Neural progenitor cell (in vitro differentiated cells): ENCODE measurements at regions not wholly inside any gene's neighbourhood (a gene's known extent, or its start where the extent isn't known, plus 50 kb on each side); places are given as distances from the start of the nearest gene placed in this dataset.
"Not testable (repeated sequence)": the region's sequence is repeated elsewhere in the genome, so short reads cannot be mapped to it uniquely, and the experiment has no call there.

Source experiments
- DNase-seq: peaks from one replicate; pipeline ENCODE4 v3.0.0-alpha.2; 2016; ENCODE audit warnings: low spot score
- H2AFZ ChIP-seq: fragments of 200-600 bp; sonication (generic); replicated peaks from 2 replicates; pipeline ENCODE4 v1.6.1; 2016; ENCODE audit warnings: antibody characterized with exemption
- H3F3A ChIP-seq: fragments of 200-600 bp; sonication (generic); 2 replicates; pipeline ENCODE4 v1.6.1; 2016; ENCODE audit warnings: antibody characterized with exemption, low read depth
- H3K27ac ChIP-seq: fragments of 200-600 bp; sonication (generic); 2 replicates; pipeline ENCODE4 v1.5.1; 2016; ENCODE audit warnings: mild to moderate bottlenecking
- H3K27me3 ChIP-seq: fragments of 200-600 bp; sonication (generic); 2 replicates; pipeline ENCODE4 v1.6.1; 2016; ENCODE audit warnings: mild to moderate bottlenecking, moderate library complexity
- H3K36me3 ChIP-seq: fragments of 200-600 bp; sonication (generic); 2 replicates; pipeline ENCODE4 v1.5.1; 2016
- H3K4me1 ChIP-seq: fragments of 200-600 bp; sonication (generic); 2 replicates; pipeline ENCODE4 v1.6.1; 2016; ENCODE audit warnings: mixed run types
- H3K4me2 ChIP-seq: fragments of 200-600 bp; sonication (generic); 2 replicates; pipeline ENCODE4 v1.6.1; 2016
- H3K4me3 ChIP-seq: fragments of 200-600 bp; sonication (generic); 2 replicates; pipeline ENCODE4 v1.5.1; 2016
- H3K79me2 ChIP-seq: fragments of 200-600 bp; sonication (generic); 2 replicates; pipeline ENCODE4 v1.6.1; 2016; ENCODE audit warnings: low read depth
- H3K9ac ChIP-seq: fragments of 200-600 bp; sonication (generic); 2 replicates; pipeline ENCODE4 v1.6.1; 2016
- H3K9me3 ChIP-seq: fragments of 200-600 bp; sonication (generic); 2 replicates; pipeline ENCODE4 v1.5.1; 2016; ENCODE audit warnings: low read depth
- H4K20me1 ChIP-seq: fragments of 200-600 bp; sonication (generic); 2 replicates; pipeline ENCODE4 v1.6.1; 2016; ENCODE audit warnings: low read depth
- H3K27ac Mint-ChIP-seq: 3 replicates; pipeline ENCODE4 v1.8.0; 2021; ENCODE audit warnings: mixed read lengths
- H3K27me3 Mint-ChIP-seq: 2 replicates; pipeline ENCODE4 v1.8.0; 2022; ENCODE audit warnings: low read depth, mild to moderate bottlenecking, inconsistent platforms, moderate library complexity, mixed read lengths; ENCODE audit not compliant: insufficient read depth
- H3K36me3 Mint-ChIP-seq: 3 replicates; pipeline ENCODE4 v1.8.0; 2021; ENCODE audit warnings: mixed read lengths
- H3K4me1 Mint-ChIP-seq: 3 replicates; pipeline ENCODE4 v1.8.0; 2021; ENCODE audit warnings: mixed read lengths
- H3K4me3 Mint-ChIP-seq: 3 replicates; pipeline ENCODE4 v1.8.0; 2021; ENCODE audit warnings: mild to moderate bottlenecking, moderate library complexity, mixed read lengths
- H3K9me3 Mint-ChIP-seq: 3 replicates; pipeline ENCODE4 v1.8.0; 2020; ENCODE audit warnings: mixed read lengths
- CTCF ChIP-seq: fragments of 200-600 bp; sonication (generic); IDR thresholded peaks from 2 replicates; pipeline ENCODE4 v1.5.1; 2017; ENCODE audit warnings: antibody characterized with exemption, mild to moderate bottlenecking
- EZH2 ChIP-seq: fragments of 200-600 bp; sonication (generic); IDR thresholded peaks from 2 replicates; pipeline ENCODE4 v1.6.1; 2017; ENCODE audit warnings: antibody characterized with exemption, mild to moderate bottlenecking, moderate library complexity
- EZH2phosphoT487 ChIP-seq: fragments of 200-600 bp; sonication (generic); IDR thresholded peaks from 2 replicates; pipeline ENCODE4 v1.6.1; 2017; ENCODE audit warnings: antibody characterized with exemption

- Mint-ChIP-seq H3K27me3 (peaks cover 42% of the 10 kb centered on the region), H3K4me1 (peaks cover 14% of the 10 kb centered on the region)
Observed at GRCh38 chr17:49898366-49899190, 50.7 kb upstream of the TAC4 start.

GRCh38 chr17:49899191-49899485 is 51.3 kb upstream of the TAC4 start:
- Histone ChIP-seq H3K27me3 (peaks cover 60% of the 10 kb centered on the region), H3K36me3 (no peaks in the 10 kb centered on the region), H3K4me3 (no peak overlapping the region), H3K4me2 (no peak overlapping the region), H3K9ac (no peak overlapping the region), H2AFZ (no peak overlapping the region), H4K20me1 (no peaks in the 10 kb centered on the region), H3K27ac (no peak overlapping the region), H3K4me1 (peaks cover 9% of the 10 kb centered on the region), H3K79me2 (no peaks in the 10 kb centered on the region), H3K9me3 (no peaks in the 10 kb centered on the region), H3F3A (peaks cover 3% of the 10 kb centered on the region)
- Mint-ChIP-seq H3K27me3 (peaks cover 45% of the 10 kb centered on the region), H3K36me3 (no peaks in the 10 kb centered on the region), H3K9me3 (no peaks in the 10 kb centered on the region), H3K27ac (no peak overlapping the region), H3K4me3 (no peak overlapping the region), H3K4me1 (peaks cover 14% of the 10 kb centered on the region)
- DNase-seq, result peak; percentile 68
- TF ChIP-seq EZH2 (no peak), CTCF (peak; percentile 49)

More at GRCh38 chr17:49898366-49899190, 50.7 kb upstream of the TAC4 start:
- Histone ChIP-seq H3K4me2 (no peak overlapping the region), H3K27ac (no peak overlapping the region), H3F3A (peaks cover 3% of the 10 kb centered on the region), H3K36me3 (no peaks in the 10 kb centered on the region), H3K9me3 (no peaks in the 10 kb centered on the region), H3K27me3 (peaks cover 59% of the 10 kb centered on the region), H3K4me1 (peaks cover 9% of the 10 kb centered on the region), H2AFZ (no peak overlapping the region), H3K9ac (no peak overlapping the region), H3K79me2 (no peaks in the 10 kb centered on the region), H3K4me3 (no peak overlapping the region), H4K20me1 (no peaks in the 10 kb centered on the region)
- no peaks in the 10 kb centered on the region for H3K36me3 Mint-ChIP-seq
- no peak overlapping the region for H3K4me3 Mint-ChIP-seq
- no peak for DNase-seq
- no peak overlapping the region for H3K27ac Mint-ChIP-seq
- H3K9me3 Mint-ChIP-seq, result no peaks in the 10 kb centered on the region
- no peak for TF ChIP-seq EZH2

- TF ChIP-seq CTCF, result no peak
- no peak for TF ChIP-seq EZH2phosphoT487
- no peak for TF ChIP-seq EZH2
- H3K27ac Mint-ChIP-seq, result no peak overlapping the region
- H3K9me3 ChIP-seq, result no peaks in the 10 kb centered on the region
- H3K9ac ChIP-seq, result no peak overlapping the region
- H3K4me1 Mint-ChIP-seq, result peaks cover 14% of the 10 kb centered on the region
- no peak overlapping the region for H2AFZ ChIP-seq
- peaks cover 60% of the 10 kb centered on the region for H3K27me3 ChIP-seq
- no peak for DNase-seq
- peaks cover 47% of the 10 kb centered on the region for H3K27me3 Mint-ChIP-seq
- H3K4me3 ChIP-seq, result no peak overlapping the region
- H3K36me3 ChIP-seq, result no peaks in the 10 kb centered on the region
- H3K27ac ChIP-seq, result no peak overlapping the region
- H3K9me3 Mint-ChIP-seq, result no peaks in the 10 kb centered on the region
- H3K36me3 Mint-ChIP-seq, result no peaks in the 10 kb centered on the region
- H3K4me3 Mint-ChIP-seq, result no peak overlapping the region
- no peaks in the 10 kb centered on the region for H3K79me2 ChIP-seq
- H3F3A ChIP-seq, result peaks cover 3% of the 10 kb centered on the region
- no peak overlapping the region for H3K4me2 ChIP-seq
- H3K4me1 ChIP-seq, result peaks cover 9% of the 10 kb centered on the region
- H4K20me1 ChIP-seq, result no peaks in the 10 kb centered on the region
Observed at GRCh38 chr17:49899588-49899987, 51.7 kb upstream of the TAC4 start.

DNA sequence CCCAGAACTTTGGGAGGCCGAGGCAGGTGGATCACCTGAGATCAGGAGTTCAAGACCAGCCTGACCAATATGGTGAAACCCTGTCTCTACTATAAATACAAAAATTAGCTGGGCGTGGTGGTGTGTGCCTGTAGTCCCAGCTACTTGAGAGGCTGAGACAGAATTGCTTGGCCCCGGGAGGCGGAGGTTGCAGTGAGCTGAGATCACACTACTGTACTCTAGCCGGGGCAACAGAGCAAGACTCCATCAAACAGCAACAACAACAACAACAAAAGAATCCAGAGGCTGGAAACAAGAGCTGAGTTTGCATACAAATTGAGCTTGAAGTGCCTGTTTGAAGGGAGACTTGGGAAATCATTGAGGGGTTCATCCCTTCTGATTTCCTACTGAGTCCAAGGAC is 52.9 kb upstream of the TAC4 start:
- H3K36me3 Mint-ChIP-seq, H3K4me3 Mint-ChIP-seq, H3K9me3 Mint-ChIP-seq, H3K79me2 ChIP-seq, H3K4me3 ChIP-seq, H3K4me1 ChIP-seq, H3K9ac ChIP-seq, H3K27ac ChIP-seq, H4K20me1 ChIP-seq, H3K9me3 ChIP-seq, H3K27ac Mint-ChIP-seq, H3F3A ChIP-seq, H2AFZ ChIP-seq, H3K36me3 ChIP-seq, H3K4me2 ChIP-seq, DNase-seq: not testable (repeated sequence)
- Mint-ChIP-seq H3K27me3 (peaks cover 57% of the 10 kb centered on the region), H3K4me1 (peaks cover 14% of the 10 kb centered on the region)
- peaks cover 67% of the 10 kb centered on the region for H3K27me3 ChIP-seq
